ENCODE measurements at regions not wholly inside any gene's neighbourhood (a gene's known extent, or its start where the extent isn't known, plus 50 kb on each side); places are given as distances from the start of the nearest gene placed in this dataset.

GRCh38 chr9:89991204-89991790, 386.5 kb downstream of the GADD45G start:
- DNase-seq, result no peak

- no peak for DNase-seq
Observed at GRCh38 chr9:89992326-89993198, 387.8 kb downstream of the GADD45G start.

- no peak for DNase-seq
Observed at GRCh38 chr9:89993678-89994630, 389.1 kb downstream of the GADD45G start.

- DNase-seq, result no peak
Observed at GRCh38 chr9:89994988-89995613, 390.3 kb downstream of the GADD45G start.

DNA sequence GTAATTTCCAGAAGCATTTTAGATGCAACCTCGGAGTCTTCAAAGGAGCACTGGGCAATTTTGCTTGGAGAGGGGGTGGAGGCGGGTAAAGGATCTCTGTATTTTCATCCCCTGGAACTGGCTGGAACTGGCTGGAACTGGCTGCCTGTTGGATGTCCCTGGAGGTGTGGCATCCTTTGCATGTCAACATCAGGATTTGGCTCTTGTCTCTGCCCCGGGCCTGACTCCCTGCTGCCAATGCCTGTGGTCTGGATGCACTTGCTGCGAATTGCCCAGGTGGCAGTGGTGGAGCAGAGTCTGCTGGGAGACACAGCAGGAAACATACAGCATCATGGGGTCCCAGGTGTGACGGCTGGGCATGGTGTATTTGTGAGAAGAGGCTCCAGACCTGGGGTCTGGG, 391.3 kb downstream of the GADD45G start:
- no peak for DNase-seq

GRCh38 chr9:89996773-89997172, 392.0 kb downstream of the GADD45G start:
- DNase-seq, result no peak

DNA sequence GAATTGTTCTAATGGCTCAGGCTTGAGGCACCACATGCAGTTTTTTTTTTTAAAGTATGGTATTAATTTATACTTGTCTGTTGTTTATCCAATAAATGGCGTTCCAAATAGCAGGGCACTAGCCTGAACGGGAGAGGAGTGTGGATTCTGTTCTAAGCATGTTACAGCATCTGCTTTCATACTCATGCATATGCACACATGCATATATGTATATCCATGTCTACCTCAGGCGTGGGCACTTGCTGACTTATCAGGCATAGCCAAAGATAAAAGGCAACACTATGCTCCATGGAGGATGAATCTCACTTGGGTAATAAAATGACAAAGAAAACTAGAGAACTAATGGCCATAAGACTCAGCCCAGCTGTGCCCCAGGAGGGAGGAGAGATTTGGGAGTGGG, 393.8 kb downstream of the GADD45G start:
- DNase-seq, result no peak

- DNase-seq, result no peak
Observed at GRCh38 chr9:89999176-89999533, 394.3 kb downstream of the GADD45G start.

DNA sequence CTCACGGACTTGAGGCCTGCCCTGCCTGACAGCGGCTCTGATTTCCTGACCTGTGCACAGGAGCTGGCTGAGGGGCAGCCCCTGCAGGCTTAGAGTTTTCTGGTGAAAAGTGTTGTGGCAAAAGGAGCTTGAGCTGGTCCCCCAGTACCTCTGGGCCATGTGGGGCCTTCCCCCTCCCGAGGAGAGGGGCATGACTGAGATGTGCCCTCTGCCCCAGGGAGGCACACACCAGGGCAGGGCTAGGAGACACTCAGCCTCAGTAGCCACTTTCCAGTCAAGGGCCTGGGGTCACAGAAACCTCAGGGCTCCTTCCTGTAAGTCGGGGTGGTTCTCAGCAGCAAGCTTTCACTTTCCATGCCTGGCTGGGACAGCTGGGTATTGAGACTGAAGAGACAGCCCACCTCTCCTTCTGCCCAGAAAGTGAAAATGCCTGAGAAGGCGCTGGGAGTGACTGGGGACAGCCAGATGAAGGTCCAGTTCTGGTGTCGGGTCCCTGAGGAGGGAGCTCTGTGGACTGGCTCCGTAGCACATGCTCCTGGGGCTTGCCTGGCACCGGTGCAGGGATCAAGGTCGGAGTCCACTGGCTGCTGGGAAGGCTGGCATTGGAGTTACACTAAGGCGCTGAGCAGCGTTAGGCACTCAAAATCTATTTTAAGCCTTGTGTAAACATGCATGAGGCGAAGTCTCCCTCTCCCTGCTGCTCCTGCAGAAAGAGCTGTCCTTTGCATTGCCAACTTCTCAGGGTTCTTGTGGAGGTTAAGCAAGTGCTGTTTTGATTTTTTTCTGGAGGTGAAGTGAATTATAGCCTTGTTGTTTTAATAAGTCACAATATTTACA, 394.9 kb downstream of the GADD45G start:
- DNase-seq, result no peak

GRCh38 chr9:90000925-90001324, 396.1 kb downstream of the GADD45G start:
- DNase-seq, result no peak

DNA sequence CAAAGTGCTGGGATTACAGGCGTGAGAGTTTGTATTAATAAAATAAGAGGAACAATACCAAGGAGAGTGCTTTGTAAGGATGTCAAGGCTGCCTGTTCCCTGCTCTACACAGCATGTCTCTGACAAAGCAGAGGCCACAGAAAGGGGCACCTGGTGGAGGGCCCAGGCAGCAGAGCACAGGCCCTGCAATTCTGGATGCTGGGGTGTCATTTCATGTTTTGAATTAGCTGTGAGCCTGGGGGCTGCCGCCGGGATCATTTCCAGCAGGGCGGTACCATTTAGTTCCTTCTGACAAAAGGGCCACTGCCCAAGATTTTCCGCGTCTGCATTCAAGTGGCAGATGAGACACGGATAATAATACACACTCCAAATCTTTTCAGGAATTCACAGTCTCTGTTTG, 396.9 kb downstream of the GADD45G start:
- DNase-seq, result no peak

DNA sequence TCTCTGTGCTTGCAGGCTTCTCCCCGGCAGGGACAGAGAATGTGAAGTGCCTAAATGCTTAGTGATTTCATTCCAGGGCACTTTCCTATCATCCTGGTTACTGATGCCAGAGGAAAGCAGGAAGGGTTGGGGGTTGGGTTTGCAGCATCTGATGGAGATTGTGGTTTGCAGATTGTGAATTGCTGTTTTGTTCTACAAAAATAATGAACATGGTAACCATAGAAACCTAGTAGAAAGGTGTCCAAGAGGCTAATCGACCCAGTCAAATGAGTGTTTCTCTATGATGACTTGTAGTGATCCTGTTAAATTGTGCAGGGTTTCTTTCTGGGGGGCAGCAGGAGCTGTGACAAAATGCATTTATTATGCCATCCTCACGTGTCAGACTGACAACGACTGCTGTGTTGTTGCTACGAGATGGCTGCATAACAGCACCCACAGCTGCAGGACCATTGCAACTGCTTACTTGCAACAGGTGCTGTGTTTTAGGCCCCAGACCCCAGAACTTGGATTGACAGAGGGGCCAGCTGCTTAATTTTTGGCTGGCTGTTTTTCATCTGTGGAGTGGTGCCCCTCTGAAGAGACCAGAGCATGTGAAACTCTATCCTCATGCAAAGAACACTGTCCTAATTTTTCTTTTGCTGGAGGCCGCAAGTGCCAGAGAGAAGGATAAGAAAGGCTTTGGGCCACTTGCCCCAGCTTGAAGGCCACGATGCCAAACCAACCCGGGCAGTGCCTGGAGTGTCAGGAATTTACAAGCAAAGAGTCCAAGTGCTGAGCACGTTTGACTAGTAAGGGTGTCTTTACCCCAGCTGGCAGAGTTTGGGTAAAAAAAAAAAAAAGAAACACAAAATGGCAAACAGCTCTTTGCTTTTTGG, 397.8 kb downstream of the GADD45G start:
- DNase-seq, result no peak

GRCh38 chr9:90005388-90005787, 400.6 kb downstream of the GADD45G start:
- DNase-seq, result no peak

GRCh38 chr9:90007516-90008440, 403.0 kb downstream of the GADD45G start:
- no peak for DNase-seq

GRCh38 chr9:90009447-90009846, 404.6 kb downstream of the GADD45G start:
- no peak for DNase-seq

- no peak for DNase-seq
Observed at GRCh38 chr9:90010793-90011192, 406.0 kb downstream of the GADD45G start.

DNA sequence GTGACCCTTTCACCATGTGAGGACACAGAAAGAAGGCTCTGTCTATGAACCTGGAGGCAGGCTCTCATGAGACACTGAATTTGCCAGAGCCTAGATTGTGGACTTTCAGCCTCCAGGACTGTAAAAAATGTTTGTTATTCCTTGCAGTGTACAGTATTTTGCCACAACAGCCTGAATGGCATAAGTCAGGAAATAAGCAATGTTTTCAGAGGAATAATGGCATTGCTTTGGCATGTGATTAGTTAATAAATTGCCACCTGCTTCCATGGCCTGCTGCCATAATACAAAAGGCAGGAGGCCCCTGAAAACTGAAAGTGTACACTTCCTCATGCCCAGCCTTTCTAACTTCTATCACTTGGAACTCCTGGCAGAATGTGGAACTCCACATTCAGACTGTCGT, 408.1 kb downstream of the GADD45G start:
- DNase-seq, result no peak

DNA sequence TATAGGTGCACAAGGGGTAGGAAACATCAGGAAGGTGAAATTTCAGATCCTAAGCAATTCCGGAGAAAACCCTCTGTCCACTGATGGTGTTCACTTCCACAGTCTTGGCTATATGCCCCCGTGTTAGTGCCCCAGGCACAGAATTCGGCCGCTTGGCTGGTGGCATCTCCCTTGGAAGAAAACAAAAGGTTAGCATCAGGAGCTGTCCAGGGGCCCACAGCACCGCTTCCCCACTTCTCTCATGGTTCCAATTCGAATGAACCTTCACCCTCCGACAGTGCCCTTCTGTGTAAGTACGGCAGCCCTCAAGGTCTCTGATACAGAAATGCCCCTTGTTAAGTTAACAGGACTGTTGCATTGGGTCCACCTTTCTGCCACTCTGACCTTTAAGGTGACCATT, 409.0 kb downstream of the GADD45G start:
- no peak for DNase-seq

DNA sequence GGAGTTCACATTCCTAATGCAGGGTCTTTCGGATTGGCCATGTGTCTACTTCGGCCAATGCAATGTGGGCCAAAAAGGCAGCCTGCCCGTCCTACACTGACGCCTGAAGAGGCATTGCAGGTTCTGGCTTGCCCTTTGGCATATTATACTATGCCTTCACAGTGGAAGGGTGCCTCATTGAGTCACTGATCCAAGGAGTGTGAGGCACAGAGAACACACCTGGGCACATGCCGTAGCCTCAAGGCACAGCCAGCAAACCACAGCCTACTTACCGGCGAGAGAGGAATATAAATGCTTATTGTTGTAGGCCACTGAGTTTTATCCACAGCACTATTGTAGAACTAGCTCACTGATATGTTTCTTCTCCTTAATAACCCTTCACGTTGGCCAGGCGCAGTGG, 409.6 kb downstream of the GADD45G start:
- DNase-seq, result no peak

DNA sequence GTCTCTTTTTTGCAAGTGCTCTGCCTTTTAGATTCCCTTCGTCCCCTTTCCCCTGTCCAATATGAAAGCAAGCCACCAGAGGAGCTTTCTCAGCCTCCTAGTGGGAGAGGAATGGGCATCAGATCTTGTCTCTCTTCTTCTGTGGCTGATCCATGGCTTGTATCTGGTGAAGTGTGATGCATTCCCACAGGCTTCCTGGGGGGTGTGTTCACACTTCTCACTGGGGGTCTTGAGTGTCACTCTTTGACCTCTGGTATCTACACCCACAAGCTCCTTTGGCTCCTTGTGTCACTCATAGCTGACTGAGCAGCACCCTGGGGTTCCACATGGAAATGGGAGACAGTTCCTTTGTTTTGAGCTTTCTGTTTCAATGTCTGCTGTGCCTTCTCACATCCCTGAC, 411.5 kb downstream of the GADD45G start:
- no peak for DNase-seq
